ENCODE measurements at regions not wholly inside any gene's neighbourhood (a gene's known extent, or its start where the extent isn't known, plus 50 kb on each side); places are given as distances from the start of the nearest gene placed in this dataset.
A peak's percentile ranks its signal among the peaks of the same experiment; 100 is the strongest.

DNA sequence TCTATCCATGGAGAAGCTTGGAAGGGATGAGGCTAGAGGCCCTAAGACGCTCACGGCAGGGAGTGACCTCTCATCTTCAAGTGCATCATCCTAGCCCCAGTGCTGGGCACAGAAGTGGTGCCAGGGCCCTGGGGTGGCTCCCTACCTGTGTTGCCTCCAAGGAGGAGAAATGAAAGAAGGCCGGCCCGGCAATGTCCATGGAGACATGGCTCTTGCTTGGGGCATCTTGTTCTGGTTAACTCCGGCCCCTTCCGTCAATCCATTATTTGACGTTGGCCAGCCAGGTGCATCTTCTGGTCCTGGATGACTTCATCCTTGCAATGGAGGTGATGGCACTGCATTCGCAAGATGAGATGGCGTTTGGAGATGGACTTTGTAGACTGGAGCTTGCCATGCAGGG lies 83.2 kb upstream of the ALDH1L1 start:
- no peak overlapping the region for H3K4me3 ChIP-seq (ENCODE audit: control insufficient read depth, low read depth, low read length)
- DNase-seq (ENCODE audit: low read depth), result no peak
- TF ChIP-seq, protein P1, sequence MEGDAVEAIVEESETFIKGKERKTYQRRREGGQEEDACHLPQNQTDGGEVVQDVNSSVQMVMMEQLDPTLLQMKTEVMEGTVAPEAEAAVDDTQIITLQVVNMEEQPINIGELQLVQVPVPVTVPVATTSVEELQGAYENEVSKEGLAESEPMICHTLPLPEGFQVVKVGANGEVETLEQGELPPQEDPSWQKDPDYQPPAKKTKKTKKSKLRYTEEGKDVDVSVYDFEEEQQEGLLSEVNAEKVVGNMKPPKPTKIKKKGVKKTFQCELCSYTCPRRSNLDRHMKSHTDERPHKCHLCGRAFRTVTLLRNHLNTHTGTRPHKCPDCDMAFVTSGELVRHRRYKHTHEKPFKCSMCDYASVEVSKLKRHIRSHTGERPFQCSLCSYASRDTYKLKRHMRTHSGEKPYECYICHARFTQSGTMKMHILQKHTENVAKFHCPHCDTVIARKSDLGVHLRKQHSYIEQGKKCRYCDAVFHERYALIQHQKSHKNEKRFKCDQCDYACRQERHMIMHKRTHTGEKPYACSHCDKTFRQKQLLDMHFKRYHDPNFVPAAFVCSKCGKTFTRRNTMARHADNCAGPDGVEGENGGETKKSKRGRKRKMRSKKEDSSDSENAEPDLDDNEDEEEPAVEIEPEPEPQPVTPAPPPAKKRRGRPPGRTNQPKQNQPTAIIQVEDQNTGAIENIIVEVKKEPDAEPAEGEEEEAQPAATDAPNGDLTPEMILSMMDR (IDR thresholded peaks at IDR 0.05; ENCODE audit: control insufficient read depth, insufficient read depth, low read depth, low read length, missing control alignments), result no peak

DNA sequence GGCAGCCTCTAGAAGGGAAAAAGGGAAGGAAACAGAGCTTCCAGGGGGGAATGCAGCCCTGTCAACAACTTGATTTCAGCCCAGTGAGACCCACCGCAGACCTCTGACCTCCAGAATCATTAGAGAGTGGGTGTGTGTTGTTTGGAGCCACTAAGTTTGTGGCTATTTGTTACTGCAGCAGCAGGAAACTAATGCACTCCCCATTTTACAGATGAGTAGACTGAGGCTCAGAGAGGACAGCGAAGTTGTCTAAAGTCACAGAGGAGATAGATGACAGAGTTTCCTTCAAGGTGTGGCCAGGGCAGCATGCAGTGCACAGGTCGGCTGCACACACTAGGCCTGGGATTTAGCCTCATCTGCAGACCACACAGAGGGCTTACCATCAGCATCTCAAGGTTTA lies 81.8 kb upstream of the ALDH1L1 start:
- H3K4me3 ChIP-seq (ENCODE audit: control insufficient read depth, low read depth, low read length), result no peak overlapping the region
- TF ChIP-seq, protein P1 (IDR thresholded peaks at IDR 0.05; ENCODE audit: control insufficient read depth, insufficient read depth, low read depth, low read length, missing control alignments), result no peak
- no peak for DNase-seq (ENCODE audit: low read depth)

GRCh38 chr3:126261037-126261436 lies 80.7 kb upstream of the ALDH1L1 start:
- peak; percentile 59 for DNase-seq (ENCODE audit: low read depth)
- H3K4me3 ChIP-seq (ENCODE audit: control insufficient read depth, low read depth, low read length), result no peak overlapping the region
- TF ChIP-seq, protein P1 (IDR thresholded peaks at IDR 0.05; ENCODE audit: control insufficient read depth, insufficient read depth, low read depth, low read length, missing control alignments), result no peak

- H3K4me3 ChIP-seq (ENCODE audit: control insufficient read depth, low read depth, low read length), result no peak overlapping the region
- no peak for DNase-seq (ENCODE audit: low read depth)
- TF ChIP-seq, protein P1 (IDR thresholded peaks at IDR 0.05; ENCODE audit: control insufficient read depth, insufficient read depth, low read depth, low read length, missing control alignments), result peak; percentile 74
These were observed 79.3 kb upstream of the ALDH1L1 start for GRCh38 chr3:126259411-126260391.

DNA sequence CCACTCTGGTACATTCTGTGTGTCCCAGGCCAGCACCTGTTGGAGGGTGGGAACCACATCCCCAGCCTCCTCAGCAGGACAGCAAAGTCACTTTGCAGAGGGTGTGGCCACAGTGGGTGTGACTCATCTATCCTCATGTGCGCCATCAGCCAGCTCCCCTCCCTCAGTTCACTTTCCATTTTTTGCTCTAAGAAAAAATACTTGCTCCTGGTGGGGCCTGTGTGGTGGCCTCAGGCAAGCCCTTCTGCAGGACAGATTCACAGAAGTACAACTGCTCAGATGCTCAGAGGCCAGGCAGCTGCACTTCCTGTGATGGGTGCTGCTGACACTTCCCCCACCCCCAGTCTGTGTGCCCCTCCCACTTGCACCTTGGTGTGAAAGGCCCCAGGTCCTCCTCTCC lies 78.3 kb upstream of the ALDH1L1 start:
- TF ChIP-seq, protein P1 (IDR thresholded peaks at IDR 0.05; ENCODE audit: control insufficient read depth, insufficient read depth, low read depth, low read length, missing control alignments), result no peak
- no peak overlapping the region for H3K4me3 ChIP-seq (ENCODE audit: control insufficient read depth, low read depth, low read length)
- DNase-seq (ENCODE audit: low read depth), result no peak

- TF ChIP-seq, protein P1 (IDR thresholded peaks at IDR 0.05; ENCODE audit: control insufficient read depth, insufficient read depth, low read depth, low read length, missing control alignments), result no peak
- no peak for DNase-seq (ENCODE audit: low read depth)
- H3K4me3 ChIP-seq (ENCODE audit: control insufficient read depth, low read depth, low read length), result no peak overlapping the region
These were observed 77.6 kb upstream of the ALDH1L1 start for GRCh38 chr3:126257984-126258383.

All from AG09309 (cell line).